Tibial artery (tissue), 4 donors: ENCODE measurements at regions not wholly inside any gene's neighbourhood (a gene's known extent, or its start where the extent isn't known, plus 50 kb on each side); places are given as distances from the start of the nearest gene placed in this dataset.

ENCODE experiments used
- DNase-seq, 2 donors: peaks; one replicate each; pipeline ENCODE4 v3.0.0-alpha.2; 2019
- H3K27ac ChIP-seq, 2 donors: fragments of 200-600 bp; sonication (generic) in 1 of 2; 1 replicate in 1 of 2; 2 replicates in 1 of 2; pipeline ENCODE4 v1.5.1; 2018 to 2019; ENCODE audit warnings: mild to moderate bottlenecking in 1 of 2
- H3K27me3 ChIP-seq, 2 donors: fragments of 200-600 bp; sonication (generic) in 1 of 2; one replicate each; pipeline versions ENCODE4 v1.5.1 to v1.6.0; 2016 to 2019
- H3K36me3 ChIP-seq, 3 donors: fragments of 200-600 bp; sonication (generic) in 2 of 3; one replicate each; pipeline ENCODE4 v1.5.1; 2016 to 2019; ENCODE audit warnings: mild to moderate bottlenecking in 2 of 3
- H3K4me1 ChIP-seq, 4 donors: fragments of 200-600 bp; sonication (generic) in 2 of 4; 1 replicate in 3 of 4; 2 replicates in 1 of 4; pipeline ENCODE4 v1.5.1; 2016 to 2019
- H3K4me3 ChIP-seq, 2 donors: fragments of 200-600 bp; sonication (generic) in 1 of 2; 1 replicate in 1 of 2; 2 replicates in 1 of 2; pipeline ENCODE4 v1.5.1; 2018 to 2019; ENCODE audit warnings: mild to moderate bottlenecking in 2 of 2
- H3K9me3 ChIP-seq, 3 donors: fragments of 200-600 bp; sonication (generic) in 1 of 3; one replicate each; pipeline ENCODE4 v1.5.1; 2016 to 2019
- CTCF ChIP-seq, 2 experiments: fragments of 200-600 bp in 1 of 2; fragments of 450-650 bp in 1 of 2; IDR thresholded peaks; one replicate each; pipeline ENCODE4 v1.5.1; 2017 to 2019; ENCODE audit warnings: antibody characterized with exemption in 2 of 2, mild to moderate bottlenecking in 1 of 2, moderate library complexity in 1 of 2
- intact Hi-C: fragments of 100-400 bp; cut with DNase I; formaldehyde crosslinking; loops from one replicate; pipeline ENCODE4 v1.15.0; 2023; ENCODE audit warnings: low total_unique reads

- intact Hi-C loops = no loop called here
- Histone ChIP-seq H3K4me1 (no peaks in the 10 kb centered on the region), H3K36me3 (no peaks in the 10 kb centered on the region), H3K27ac (no peak overlapping the region), H3K27me3 (no peaks in the 10 kb centered on the region), H3K9me3 (no peaks in the 10 kb centered on the region), H3K4me3 (no peak overlapping the region)
- no peak for TF ChIP-seq CTCF (IDR thresholded peaks at IDR 0.05)
- no peak for DNase-seq
Observed at GRCh38 chr2:147520817-147521216, 324.0 kb upstream of the ACVR2A start.

- DNase-seq = no peak
Observed at GRCh38 chr2:147519178-147519577, 325.7 kb upstream of the ACVR2A start.

GRCh38 chr2:147515213-147515612 is 329.6 kb upstream of the ACVR2A start:
- peaks cover 0 to 8% (median 5%) of the 10 kb centered on the region in 4 donors for H3K4me1 ChIP-seq
- H3K27ac ChIP-seq = no peak overlapping the region
- no peak overlapping the region for H3K4me3 ChIP-seq
- H3K9me3 ChIP-seq = no peaks in the 10 kb centered on the region
- no peaks in the 10 kb centered on the region for H3K27me3 ChIP-seq
- no peaks in the 10 kb centered on the region for H3K36me3 ChIP-seq
- no peak for DNase-seq
- TF ChIP-seq CTCF (IDR thresholded peaks at IDR 0.05) = no peak
- intact Hi-C loops = no loop called here

More at GRCh38 chr2:147519178-147519577, 325.7 kb upstream of the ACVR2A start:
- no peak overlapping the region for H3K27ac ChIP-seq
- H3K4me1 ChIP-seq = no peaks in the 10 kb centered on the region
- no peak overlapping the region for H3K4me3 ChIP-seq
- TF ChIP-seq CTCF (IDR thresholded peaks at IDR 0.05) = no peak
- intact Hi-C loops = no loop called here
- H3K36me3 ChIP-seq = no peaks in the 10 kb centered on the region
- no peaks in the 10 kb centered on the region for H3K9me3 ChIP-seq
- no peaks in the 10 kb centered on the region for H3K27me3 ChIP-seq

GRCh38 chr2:147512206-147512605 is 332.6 kb upstream of the ACVR2A start:
- no peaks in the 10 kb centered on the region for H3K36me3 ChIP-seq
- H3K4me3 ChIP-seq = no peak overlapping the region
- no peak overlapping the region for H3K27ac ChIP-seq
- TF ChIP-seq CTCF (IDR thresholded peaks at IDR 0.05) = no peak
- intact Hi-C loops = no loop called here
- peaks cover 0 to 8% (median 5%) of the 10 kb centered on the region in 4 donors for H3K4me1 ChIP-seq
- no peak for DNase-seq
- H3K27me3 ChIP-seq = no peaks in the 10 kb centered on the region
- H3K9me3 ChIP-seq = no peaks in the 10 kb centered on the region

GRCh38 chr2:147511491-147511948 is 333.3 kb upstream of the ACVR2A start:
- intact Hi-C loops = no loop called here
- no peak for TF ChIP-seq CTCF (IDR thresholded peaks at IDR 0.05)
- peak overlapping the region in 1 of 2 donors; percentile 18 for H3K4me3 ChIP-seq

GRCh38 chr2:147509821-147510220 is 335.0 kb upstream of the ACVR2A start:
- H3K4me1 ChIP-seq = peaks cover 0 to 8% (median 5%) of the 10 kb centered on the region in 4 donors
- no peaks in the 10 kb centered on the region for H3K36me3 ChIP-seq
- no peaks in the 10 kb centered on the region for H3K27me3 ChIP-seq
- H3K4me3 ChIP-seq = no peak overlapping the region
- H3K27ac ChIP-seq = no peak overlapping the region
- intact Hi-C loops = no loop called here
- no peak for TF ChIP-seq CTCF (IDR thresholded peaks at IDR 0.05)
- no peak for DNase-seq
- no peaks in the 10 kb centered on the region for H3K9me3 ChIP-seq

More at GRCh38 chr2:147511491-147511948, 333.3 kb upstream of the ACVR2A start:
- DNase-seq = peak; percentile 42 to 64
- H3K36me3 ChIP-seq = no peaks in the 10 kb centered on the region
- H3K9me3 ChIP-seq = no peaks in the 10 kb centered on the region
- H3K27me3 ChIP-seq = no peaks in the 10 kb centered on the region
- H3K4me1 ChIP-seq = peaks cover 0 to 8% (median 5%) of the 10 kb centered on the region in 4 donors
- H3K27ac ChIP-seq = no peak overlapping the region
